D721Med (cell line): ENCODE measurements at regions not wholly inside any gene's neighbourhood (a gene's known extent, or its start where the extent isn't known, plus 50 kb on each side); places are given as distances from the start of the nearest gene placed in this dataset.

Experiments used
- DNase-seq: peaks from one replicate; pipeline ENCODE4 v3.0.0; 2011; ENCODE audit warnings: low spot score; ENCODE audit not compliant: insufficient read length
- FAIRE-seq: peaks from 2 replicates; lab custom pipeline; 2011; peaks lifted over from hg19 to GRCh38; lab: Jason Lieb, UNC
- TF ChIP-seq, protein P1 (sequence below): IDR thresholded peaks from 2 replicates; pipeline ENCODE4 v1.5.1; 2012; ENCODE audit warnings: mild to moderate bottlenecking, control low read depth; ENCODE audit not compliant: insufficient read depth; ENCODE audit errors: missing control alignments

DNA sequence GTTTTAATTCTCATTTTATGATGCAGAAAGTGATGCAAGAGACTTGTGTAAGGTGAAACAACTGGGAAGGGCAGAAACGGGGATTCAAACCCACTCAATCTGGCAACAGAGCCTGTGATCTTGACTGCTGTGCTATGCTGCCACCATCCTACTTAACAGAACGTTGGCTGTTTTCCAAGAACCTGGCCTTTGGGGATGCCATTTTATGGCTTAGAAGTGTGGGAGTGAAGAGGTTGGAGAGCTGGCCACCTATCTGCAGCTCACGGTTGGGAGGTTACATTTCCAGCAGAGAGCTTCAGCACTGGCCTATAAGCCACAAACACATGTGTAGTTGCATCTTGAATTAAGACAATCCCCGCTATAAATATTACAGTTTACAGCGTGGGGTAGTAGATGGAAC is 235.3 kb downstream of the PRDM2 start:
- DNase-seq (no peak), FAIRE-seq (no peak)
- TF ChIP-seq, protein P1, sequence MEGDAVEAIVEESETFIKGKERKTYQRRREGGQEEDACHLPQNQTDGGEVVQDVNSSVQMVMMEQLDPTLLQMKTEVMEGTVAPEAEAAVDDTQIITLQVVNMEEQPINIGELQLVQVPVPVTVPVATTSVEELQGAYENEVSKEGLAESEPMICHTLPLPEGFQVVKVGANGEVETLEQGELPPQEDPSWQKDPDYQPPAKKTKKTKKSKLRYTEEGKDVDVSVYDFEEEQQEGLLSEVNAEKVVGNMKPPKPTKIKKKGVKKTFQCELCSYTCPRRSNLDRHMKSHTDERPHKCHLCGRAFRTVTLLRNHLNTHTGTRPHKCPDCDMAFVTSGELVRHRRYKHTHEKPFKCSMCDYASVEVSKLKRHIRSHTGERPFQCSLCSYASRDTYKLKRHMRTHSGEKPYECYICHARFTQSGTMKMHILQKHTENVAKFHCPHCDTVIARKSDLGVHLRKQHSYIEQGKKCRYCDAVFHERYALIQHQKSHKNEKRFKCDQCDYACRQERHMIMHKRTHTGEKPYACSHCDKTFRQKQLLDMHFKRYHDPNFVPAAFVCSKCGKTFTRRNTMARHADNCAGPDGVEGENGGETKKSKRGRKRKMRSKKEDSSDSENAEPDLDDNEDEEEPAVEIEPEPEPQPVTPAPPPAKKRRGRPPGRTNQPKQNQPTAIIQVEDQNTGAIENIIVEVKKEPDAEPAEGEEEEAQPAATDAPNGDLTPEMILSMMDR, result no peak

DNA sequence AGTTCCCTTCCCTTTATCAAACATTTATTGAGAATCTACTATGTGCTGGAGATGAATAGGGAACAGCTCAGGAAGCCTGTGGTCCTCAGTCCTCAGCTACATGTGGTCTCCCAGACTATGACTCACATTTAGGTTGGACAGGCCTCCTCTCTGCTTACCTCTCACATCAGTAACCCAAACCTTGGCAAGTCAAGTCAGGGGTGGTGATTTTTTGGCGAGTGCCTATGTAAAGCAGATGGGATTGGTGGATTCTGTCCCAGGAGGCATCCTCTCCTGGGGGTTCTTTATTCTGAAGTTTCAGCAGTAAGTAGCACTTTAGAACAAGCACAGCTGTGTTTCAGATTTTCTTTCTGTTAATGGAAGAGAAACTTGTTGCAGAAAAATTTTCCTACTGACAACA is 241.3 kb downstream of the PRDM2 start:
- DNase-seq (no peak), FAIRE-seq (no peak)
- TF ChIP-seq, protein P1, result no peak

DNA sequence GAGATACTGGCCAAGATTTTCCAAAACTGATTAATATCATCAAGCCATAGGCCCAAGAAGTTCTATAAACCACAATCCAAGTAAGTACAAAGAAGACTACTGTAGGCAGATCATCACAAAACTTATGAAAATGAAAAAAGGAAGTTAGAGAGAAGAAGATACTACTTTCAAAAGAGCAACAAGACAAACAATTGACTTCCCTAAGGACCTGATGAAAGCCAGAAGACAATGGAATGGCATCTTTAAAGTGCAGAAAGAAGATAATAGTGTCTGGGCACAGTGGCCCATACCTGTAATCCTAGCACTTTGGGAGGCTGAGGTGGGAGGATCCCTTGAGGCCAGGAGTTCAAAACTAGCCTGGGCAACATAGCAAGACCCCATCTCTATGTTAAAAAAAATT is 243.1 kb downstream of the PRDM2 start:
- FAIRE-seq (no peak), DNase-seq (no peak)
- TF ChIP-seq, protein P1, result no peak

DNA sequence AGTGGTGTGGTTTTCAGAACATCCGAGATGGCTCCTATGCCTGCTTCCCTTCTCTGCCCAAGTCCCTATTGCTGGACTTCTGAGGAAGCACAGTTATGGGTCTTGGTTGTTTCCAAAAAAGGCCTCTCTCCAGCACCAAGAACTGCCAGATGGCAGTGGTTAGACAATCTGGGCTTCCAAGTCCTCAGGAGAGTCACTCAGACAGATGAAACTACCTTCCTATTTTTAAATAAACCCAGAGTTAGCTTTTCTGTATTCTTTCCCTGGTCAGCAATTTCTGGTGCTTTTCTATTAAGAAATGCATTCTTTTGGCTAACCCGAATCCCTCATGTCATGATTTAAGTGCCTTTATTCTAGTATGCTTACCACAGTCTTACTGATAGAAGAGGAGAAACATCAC is 245.9 kb downstream of the PRDM2 start:
- TF ChIP-seq, protein P1, result no peak
- no peak for FAIRE-seq
- no peak for DNase-seq

DNA sequence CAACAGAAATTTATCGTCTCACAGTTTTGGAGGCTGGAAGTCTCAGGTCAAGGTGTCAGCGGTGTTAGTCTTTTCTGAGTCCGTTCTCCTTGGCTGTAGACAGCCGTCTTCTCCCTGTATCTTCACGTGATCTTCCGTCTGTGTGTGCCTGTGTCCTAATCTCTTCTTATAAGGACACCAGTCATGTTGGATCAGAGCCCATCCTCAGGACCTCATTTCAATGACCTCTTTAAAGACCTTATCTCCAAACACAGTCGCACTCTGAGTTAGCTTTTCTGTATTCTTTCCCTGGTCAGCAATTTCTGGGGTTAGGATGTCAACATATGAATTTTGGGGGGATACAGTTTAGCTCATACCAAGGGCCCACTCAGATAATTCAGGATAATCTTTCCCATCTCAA is 247.7 kb downstream of the PRDM2 start:
- TF ChIP-seq, protein P1, result no peak
- FAIRE-seq, result no peak
- no peak for DNase-seq

DNA sequence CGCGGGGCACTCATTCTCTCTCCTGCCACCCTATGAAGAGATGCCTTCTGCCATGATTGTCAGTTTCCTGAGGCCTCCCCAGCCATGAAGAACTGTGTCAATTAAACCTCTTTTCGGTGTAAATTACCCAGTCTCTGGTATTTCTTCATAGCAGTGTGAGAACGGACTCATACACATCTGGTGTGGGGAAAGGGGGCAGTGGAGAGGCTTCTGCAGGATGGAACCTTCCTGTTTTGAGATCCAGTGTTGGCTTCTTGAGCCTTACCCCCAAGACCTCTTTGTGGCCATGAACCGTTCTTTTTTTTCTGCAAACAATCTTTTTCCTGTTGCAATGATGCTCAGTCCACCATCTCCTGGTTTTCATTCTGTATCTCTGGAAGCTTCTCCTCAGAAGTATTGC is 248.4 kb downstream of the PRDM2 start:
- TF ChIP-seq, protein P1, result no peak
- no peak for FAIRE-seq
- no peak for DNase-seq

DNA sequence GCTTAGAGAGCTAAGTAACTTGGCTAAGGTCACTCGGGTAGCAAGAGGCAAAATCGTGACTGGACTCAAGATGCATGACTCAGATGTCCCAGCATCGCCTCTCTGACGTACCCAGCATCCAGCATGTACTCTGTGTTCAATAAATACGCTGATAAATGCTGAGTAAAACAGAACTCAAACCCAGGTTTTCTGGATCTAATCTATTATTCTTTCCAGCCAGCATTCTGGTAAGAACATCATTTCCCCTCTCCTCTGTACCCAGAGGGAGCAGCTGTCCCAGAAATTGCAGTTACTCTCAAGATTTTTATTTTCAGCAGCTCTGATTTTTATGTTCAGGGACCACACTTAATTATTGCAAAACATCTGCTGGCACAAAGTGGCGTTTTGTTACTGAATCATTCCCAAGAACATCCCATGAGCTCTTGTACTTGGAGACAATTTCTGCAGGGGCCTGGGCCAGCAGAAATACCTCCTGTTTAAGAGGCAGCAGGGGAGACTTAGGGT is 249.0 kb downstream of the PRDM2 start:
- TF ChIP-seq, protein P1, result no peak
- DNase-seq (no peak), FAIRE-seq (no peak)
